Calu3 (cell line): ENCODE measurements at regions not wholly inside any gene's neighbourhood (a gene's known extent, or its start where the extent isn't known, plus 50 kb on each side); places are given as distances from the start of the nearest gene placed in this dataset.

ENCODE experiments used
- BruUV-seq: library from RNA; stranded (reverse); fragments of 400-500 nt; replicated peaks from 2 replicates; lab custom pipeline; 2021; lab: Mats Ljungman, UMichigan
- CTCF ChIA-PET: fragments of 300-600 bp; sonication (Branson Sonifier 250); formaldehyde crosslinking; loops from one replicate; lab custom pipeline; 2022; ENCODE audit warnings: antibody characterized with exemption; lab: Charles Lee
- DNase-seq: peaks from one replicate; pipeline ENCODE4 v3.0.0; 2022
- H3K27ac Mint-ChIP-seq: one replicate; pipeline ENCODE4 v1.8.0; 2022; ENCODE audit warnings: mixed read lengths; ENCODE audit not compliant: unreplicated experiment
- H3K27me3 Mint-ChIP-seq: one replicate; pipeline ENCODE4 v1.8.0; 2022; ENCODE audit warnings: mixed read lengths; ENCODE audit not compliant: unreplicated experiment
- H3K36me3 Mint-ChIP-seq: one replicate; pipeline ENCODE4 v1.8.0; 2022; ENCODE audit warnings: mild to moderate bottlenecking, moderate library complexity, mixed read lengths; ENCODE audit not compliant: insufficient read depth, unreplicated experiment
- H3K4me1 Mint-ChIP-seq: one replicate; pipeline ENCODE4 v1.8.0; 2022; ENCODE audit warnings: mild to moderate bottlenecking, low read depth, mixed read lengths; ENCODE audit not compliant: unreplicated experiment
- H3K4me3 Mint-ChIP-seq: one replicate; pipeline ENCODE4 v1.8.0; 2022; ENCODE audit warnings: mild to moderate bottlenecking, low read depth, moderate library complexity, mixed read lengths; ENCODE audit not compliant: unreplicated experiment
- H3K9me3 Mint-ChIP-seq: one replicate; pipeline ENCODE4 v1.8.0; 2022; ENCODE audit warnings: low read depth, mixed read lengths; ENCODE audit not compliant: unreplicated experiment
- intact Hi-C: fragments of 100-400 bp; cut with micrococcal nuclease; formaldehyde crosslinking; loops from one replicate; pipeline ENCODE4 v1.10.0; 2022; ENCODE audit not compliant: unreplicated experiment
- TF ChIP-seq, protein P1 (sequence below): fragments of 200-600 bp; IDR thresholded peaks from one replicate; pipeline ENCODE4 v1.8.0; 2022; ENCODE audit warnings: antibody characterized with exemption; ENCODE audit not compliant: unreplicated experiment

DNA sequence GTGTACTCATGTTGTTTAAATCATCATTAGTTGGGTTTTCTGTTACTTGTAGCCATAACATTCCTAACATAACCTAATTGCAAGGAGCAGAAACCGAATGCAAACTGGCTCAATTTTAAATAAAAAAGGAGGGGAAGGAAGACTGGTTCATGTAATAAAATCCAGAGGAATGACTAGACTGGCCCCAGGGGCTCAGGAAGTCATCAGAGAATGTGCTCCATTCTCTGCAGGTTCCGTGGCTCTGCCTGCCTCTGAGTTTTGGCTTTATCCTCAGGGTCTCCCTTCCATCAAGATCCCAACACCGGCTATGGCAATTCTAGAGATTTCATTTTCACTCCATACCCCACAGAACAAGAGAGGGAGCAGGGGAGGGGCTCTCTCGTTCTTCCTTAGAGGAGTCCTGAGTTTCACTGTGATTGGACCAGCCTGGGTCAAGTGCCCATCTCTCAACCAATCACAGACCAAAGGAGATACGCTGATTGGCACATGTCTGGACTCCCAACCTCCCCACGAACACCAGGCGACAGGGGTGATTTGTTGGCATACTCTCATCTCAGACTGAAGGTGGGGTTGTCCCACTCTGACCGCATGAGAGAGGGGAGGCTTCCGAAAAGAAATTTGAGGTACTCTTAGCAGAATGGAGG, 64.8 kb downstream of the NPPC start:
- Mint-ChIP-seq H3K4me3 (no peak overlapping the region), H3K4me1 (no peaks in the 10 kb centered on the region), H3K36me3 (no peaks in the 10 kb centered on the region), H3K27ac (no peak overlapping the region), H3K27me3 (peaks cover 59% of the 10 kb centered on the region), H3K9me3 (peaks cover 3% of the 10 kb centered on the region)
- intact Hi-C loops: no loop called here
- BruUV-seq: no TSS peak
- CTCF ChIA-PET: no interaction called here
- DNase-seq: no peak
- TF ChIP-seq, protein P1, sequence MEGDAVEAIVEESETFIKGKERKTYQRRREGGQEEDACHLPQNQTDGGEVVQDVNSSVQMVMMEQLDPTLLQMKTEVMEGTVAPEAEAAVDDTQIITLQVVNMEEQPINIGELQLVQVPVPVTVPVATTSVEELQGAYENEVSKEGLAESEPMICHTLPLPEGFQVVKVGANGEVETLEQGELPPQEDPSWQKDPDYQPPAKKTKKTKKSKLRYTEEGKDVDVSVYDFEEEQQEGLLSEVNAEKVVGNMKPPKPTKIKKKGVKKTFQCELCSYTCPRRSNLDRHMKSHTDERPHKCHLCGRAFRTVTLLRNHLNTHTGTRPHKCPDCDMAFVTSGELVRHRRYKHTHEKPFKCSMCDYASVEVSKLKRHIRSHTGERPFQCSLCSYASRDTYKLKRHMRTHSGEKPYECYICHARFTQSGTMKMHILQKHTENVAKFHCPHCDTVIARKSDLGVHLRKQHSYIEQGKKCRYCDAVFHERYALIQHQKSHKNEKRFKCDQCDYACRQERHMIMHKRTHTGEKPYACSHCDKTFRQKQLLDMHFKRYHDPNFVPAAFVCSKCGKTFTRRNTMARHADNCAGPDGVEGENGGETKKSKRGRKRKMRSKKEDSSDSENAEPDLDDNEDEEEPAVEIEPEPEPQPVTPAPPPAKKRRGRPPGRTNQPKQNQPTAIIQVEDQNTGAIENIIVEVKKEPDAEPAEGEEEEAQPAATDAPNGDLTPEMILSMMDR: no peak
